Kidney (tissue), 13 donors: ENCODE measurements at regions not wholly inside any gene's neighbourhood (a gene's known extent, or its start where the extent isn't known, plus 50 kb on each side); places are given as distances from the start of the nearest gene placed in this dataset.

Experiments
- DNase-seq, 5 donors: peaks; one replicate each; pipeline ENCODE4 v3.0.0-alpha.2; 2013 to 2020
- FAIRE-seq: peaks from 2 replicates; lab custom pipeline; 2012; peaks lifted over from hg19 to GRCh38; lab: Jason Lieb, UNC
- H3K27ac ChIP-seq, 2 donors: one replicate each; pipeline ENCODE4 v1.7.0; 2013; ENCODE audit warnings: low read depth in 2 of 2, low read length in 2 of 2, inconsistent platforms in 1 of 2
- H3K27me3 ChIP-seq: one replicate; pipeline ENCODE4 v1.7.1; 2013; ENCODE audit warnings: low read length, inconsistent platforms; ENCODE audit not compliant: control insufficient read depth, insufficient read depth
- H3K36me3 ChIP-seq, 3 donors: one replicate each; pipeline versions ENCODE4 v1.7.0 to v1.7.1; 2013; ENCODE audit warnings: low read length in 3 of 3, control low read depth in 1 of 3, inconsistent platforms in 1 of 3; ENCODE audit not compliant: insufficient read depth in 3 of 3, control insufficient read depth in 2 of 3
- H3K4me1 ChIP-seq, 3 donors: one replicate each; pipeline versions ENCODE4 v1.7.0 to v1.7.1; 2013; ENCODE audit warnings: low read length in 3 of 3, inconsistent platforms in 1 of 3, low read depth in 1 of 3; ENCODE audit not compliant: control insufficient read depth in 2 of 3, insufficient read depth in 2 of 3
- H3K4me3 ChIP-seq, 3 donors: one replicate each; pipeline versions ENCODE4 v1.7.0 to v1.8.1; 2013; ENCODE audit warnings: low read length in 3 of 3, control low read depth in 1 of 3, inconsistent platforms in 1 of 3
- H3K9ac ChIP-seq, 3 donors: one replicate each; pipeline versions ENCODE4 v1.7.0 to v1.7.1; 2013; ENCODE audit warnings: low read length in 3 of 3, control low read depth in 1 of 3, inconsistent platforms in 1 of 3
- H3K9me3 ChIP-seq, 3 donors: one replicate each; pipeline versions ENCODE4 v1.7.0 to v1.7.1; 2013; ENCODE audit warnings: low read length in 3 of 3, control low read depth in 1 of 3, inconsistent platforms in 1 of 3; ENCODE audit not compliant: control insufficient read depth in 2 of 3, insufficient read depth in 1 of 3
- intact Hi-C: fragments of 100-400 bp; cut with DNase I; formaldehyde crosslinking; loops from one replicate; pipeline ENCODE4 v1.11.1; 2022
- TF ChIP-seq, protein P1 (sequence below): IDR thresholded peaks from 3 replicates; pipeline ENCODE4 v1.5.1; 2012; ENCODE audit warnings: mild to moderate bottlenecking, moderate library complexity, borderline replicate concordance; ENCODE audit not compliant: insufficient read depth; ENCODE audit errors: extremely low read depth
- donor health status: control.
- donor health status: control.
- donor health status: control.
- donor health status: control.
- donor health status: control.
- donor health status: DM: yes; HTN: yes; CAD: no.
- donor health status: Normal renal cell carcinoma (clear cell type).

DNA sequence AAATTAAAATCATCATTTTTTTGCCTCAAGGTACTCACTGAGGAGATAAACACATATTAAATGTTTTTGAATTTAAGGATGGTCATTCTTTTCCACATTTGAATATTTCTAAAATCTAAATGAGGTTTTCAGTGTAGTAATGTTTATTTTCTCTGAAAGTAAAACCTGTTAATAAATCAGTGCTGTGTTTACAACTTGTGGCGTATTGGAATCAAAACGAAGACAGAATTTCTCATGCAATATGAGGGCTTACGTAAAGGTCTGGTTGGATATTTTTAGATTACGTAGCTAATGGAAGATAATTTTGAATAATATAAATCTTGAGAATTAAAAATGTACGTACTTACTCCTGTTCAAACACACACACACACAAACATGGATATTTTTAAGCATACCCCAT, 106.8 kb upstream of the LUZP2 start:
- DNase-seq: no peak
- Histone ChIP-seq H3K27me3 (no peaks in the 10 kb centered on the region), H3K9me3 (no peaks in the 10 kb centered on the region), H3K9ac (no peak overlapping the region), H3K4me1 (no peaks in the 10 kb centered on the region), H3K36me3 (no peaks in the 10 kb centered on the region), H3K4me3 (no peak overlapping the region), H3K27ac (no peak overlapping the region)
- FAIRE-seq: no peak
- TF ChIP-seq, protein P1, sequence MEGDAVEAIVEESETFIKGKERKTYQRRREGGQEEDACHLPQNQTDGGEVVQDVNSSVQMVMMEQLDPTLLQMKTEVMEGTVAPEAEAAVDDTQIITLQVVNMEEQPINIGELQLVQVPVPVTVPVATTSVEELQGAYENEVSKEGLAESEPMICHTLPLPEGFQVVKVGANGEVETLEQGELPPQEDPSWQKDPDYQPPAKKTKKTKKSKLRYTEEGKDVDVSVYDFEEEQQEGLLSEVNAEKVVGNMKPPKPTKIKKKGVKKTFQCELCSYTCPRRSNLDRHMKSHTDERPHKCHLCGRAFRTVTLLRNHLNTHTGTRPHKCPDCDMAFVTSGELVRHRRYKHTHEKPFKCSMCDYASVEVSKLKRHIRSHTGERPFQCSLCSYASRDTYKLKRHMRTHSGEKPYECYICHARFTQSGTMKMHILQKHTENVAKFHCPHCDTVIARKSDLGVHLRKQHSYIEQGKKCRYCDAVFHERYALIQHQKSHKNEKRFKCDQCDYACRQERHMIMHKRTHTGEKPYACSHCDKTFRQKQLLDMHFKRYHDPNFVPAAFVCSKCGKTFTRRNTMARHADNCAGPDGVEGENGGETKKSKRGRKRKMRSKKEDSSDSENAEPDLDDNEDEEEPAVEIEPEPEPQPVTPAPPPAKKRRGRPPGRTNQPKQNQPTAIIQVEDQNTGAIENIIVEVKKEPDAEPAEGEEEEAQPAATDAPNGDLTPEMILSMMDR: no peak
- intact Hi-C loops: no loop called here

DNA sequence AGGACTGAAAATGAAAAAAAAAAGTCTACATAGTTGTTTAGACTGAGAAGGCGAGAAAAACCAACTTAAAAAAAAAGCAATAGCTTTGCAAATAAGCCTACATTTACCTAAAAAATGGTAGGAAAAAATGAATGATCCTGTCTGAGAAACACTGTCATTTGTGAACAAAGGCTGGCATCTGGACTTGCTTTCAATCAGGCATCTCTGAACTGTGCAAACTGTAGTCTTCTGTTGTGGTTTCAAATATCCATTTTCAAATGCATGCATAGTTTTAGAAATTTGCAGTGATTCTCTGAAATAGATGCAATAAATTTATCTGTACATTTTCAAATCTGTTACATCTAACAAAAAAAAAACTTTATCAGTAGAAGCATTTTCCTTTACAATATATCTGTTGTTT, 106.1 kb upstream of the LUZP2 start:
- FAIRE-seq (no peak), DNase-seq (no peak)
- Histone ChIP-seq H3K4me1 (no peaks in the 10 kb centered on the region), H3K4me3 (no peak overlapping the region), H3K27ac (no peak overlapping the region), H3K9me3 (no peaks in the 10 kb centered on the region), H3K9ac (no peak overlapping the region), H3K27me3 (no peaks in the 10 kb centered on the region), H3K36me3 (no peaks in the 10 kb centered on the region)
- TF ChIP-seq, protein P1: no peak
- intact Hi-C loops: no loop called here

DNA sequence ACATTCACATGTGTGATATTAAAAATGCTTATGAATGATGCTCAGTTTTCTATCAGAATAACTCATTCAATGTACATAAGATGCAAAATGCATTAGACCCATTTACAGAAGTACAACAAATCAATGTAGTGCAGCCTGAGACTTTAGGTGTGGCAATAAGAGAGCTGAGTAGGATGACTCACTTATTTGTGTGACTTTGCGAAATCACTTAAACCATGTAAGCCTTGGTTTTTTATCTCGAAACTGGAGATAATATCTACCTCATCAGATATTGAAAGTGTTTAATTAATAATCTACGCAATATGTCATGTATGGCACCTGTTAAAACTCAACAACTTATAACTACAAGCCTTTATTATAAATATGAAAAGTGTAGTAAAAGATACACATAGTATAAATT, 105.7 kb upstream of the LUZP2 start:
- Histone ChIP-seq H3K4me1 (no peaks in the 10 kb centered on the region), H3K27me3 (no peaks in the 10 kb centered on the region), H3K4me3 (no peak overlapping the region), H3K9ac (no peak overlapping the region), H3K27ac (no peak overlapping the region), H3K9me3 (no peaks in the 10 kb centered on the region), H3K36me3 (no peaks in the 10 kb centered on the region)
- TF ChIP-seq, protein P1: no peak
- no peak for DNase-seq
- intact Hi-C loops: no loop called here
- FAIRE-seq: no peak

DNA sequence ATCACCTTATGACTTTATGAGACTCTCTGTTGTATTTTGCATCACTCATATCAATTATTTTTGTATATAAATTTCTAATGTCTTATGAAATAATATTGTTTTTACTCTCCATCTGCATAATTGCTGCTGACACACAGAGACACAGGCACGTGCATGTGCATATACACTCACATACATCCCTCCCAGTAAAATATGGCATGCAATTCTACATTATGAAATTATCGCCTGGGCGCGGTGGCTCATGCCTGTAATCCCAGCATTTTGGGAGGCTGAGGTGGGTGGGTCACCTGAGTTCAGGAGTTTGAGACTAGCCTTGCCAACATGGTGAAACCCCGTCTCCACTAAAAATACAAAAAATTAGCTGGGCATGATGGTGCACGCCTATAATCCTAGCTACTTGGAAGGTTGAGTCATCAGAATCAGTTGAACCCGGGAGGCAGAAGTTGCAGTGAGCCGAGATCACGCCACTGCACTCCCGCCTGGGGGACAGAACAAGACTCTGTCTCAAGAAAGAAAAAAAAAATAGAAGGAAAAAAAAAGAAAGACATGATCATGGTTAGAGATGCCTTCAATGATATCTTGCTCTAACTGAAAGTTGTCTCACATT, 96.7 kb upstream of the LUZP2 start:
- DNase-seq: no peak
- no peaks in the 10 kb centered on the region for H3K27me3 ChIP-seq
- TF ChIP-seq, protein P1: no peak
- no peaks in the 10 kb centered on the region for H3K9me3 ChIP-seq
- H3K36me3 ChIP-seq: no peaks in the 10 kb centered on the region
- no peak overlapping the region for H3K9ac ChIP-seq
- H3K27ac ChIP-seq: no peak overlapping the region
- no peak overlapping the region for H3K4me3 ChIP-seq
- no peak for FAIRE-seq
- intact Hi-C loops: loop anchor here (10.0 kb wide), 1 partner anchor 65 kb away; no protein-coding TSS in a partner anchor
- no peaks in the 10 kb centered on the region for H3K4me1 ChIP-seq
